Endothelial cell of umbilical vein (primary cell): ENCODE measurements at regions not wholly inside any gene's neighbourhood (a gene's known extent, or its start where the extent isn't known, plus 50 kb on each side); places are given as distances from the start of the nearest gene placed in this dataset.

ENCODE experiments used
- BruUV-seq: library from RNA; stranded (reverse); fragments of 400-500 nt; replicated peaks from 2 replicates; lab custom pipeline; 2021; lab: Mats Ljungman, UMichigan
- CTCF ChIA-PET: fragments of 300-600, 350-600 bp; sonication (Branson Sonifier 250); formaldehyde crosslinking; loops from one replicate; lab custom pipeline; 2021; ENCODE audit warnings: antibody characterized with exemption, inconsistent platforms; lab: Charles Lee
- POLR2A ChIA-PET: fragments of 300-600, 350-600 bp; sonication (Branson Sonifier 250); formaldehyde crosslinking; loops from one replicate; lab custom pipeline; 2021; ENCODE audit warnings: antibody characterized with exemption, inconsistent platforms; lab: Charles Lee
- DNase-seq: peaks from one replicate; pipeline ENCODE4 v3.0.0-alpha.2; 2011; ENCODE audit warnings: low read depth, low spot score
- FAIRE-seq: peaks from 2 replicates; lab custom pipeline; 2011; peaks lifted over from hg19 to GRCh38; lab: Jason Lieb, UNC
- H2AFZ ChIP-seq: 2 replicates; pipeline ENCODE4 v1.6.0; 2012; ENCODE audit warnings: low read depth, low read length, control low read depth, inconsistent platforms
- H3K27ac ChIP-seq: 2 replicates; pipeline ENCODE4 v1.5.1; 2011; ENCODE audit warnings: low read depth, mild to moderate bottlenecking, control low read depth, low read length, moderate library complexity; ENCODE audit not compliant: insufficient read depth
- H3K27me3 ChIP-seq, 2 experiments: 2 replicates each; pipeline versions ENCODE4 v1.6.0 to v1.6.1; 2011; ENCODE audit warnings: low read length in 2 of 2, mixed read lengths in 1 of 2; ENCODE audit not compliant: control insufficient read depth in 2 of 2, insufficient read depth in 2 of 2
- H3K36me3 ChIP-seq, 2 experiments: 2 replicates in 1 of 2; 3 replicates in 1 of 2; pipeline ENCODE4 v1.5.1; 2011; ENCODE audit warnings: low read length in 2 of 2, mild to moderate bottlenecking in 1 of 2, moderate library complexity in 1 of 2; ENCODE audit not compliant: control insufficient read depth in 2 of 2, insufficient read depth in 2 of 2; ENCODE audit errors: extremely low read depth in 1 of 2
- H3K4me1 ChIP-seq: 3 replicates; pipeline ENCODE4 v1.5.1; 2011; ENCODE audit warnings: mild to moderate bottlenecking, low read length; ENCODE audit not compliant: control insufficient read depth, insufficient read depth; ENCODE audit errors: extremely low read depth
- H3K4me2 ChIP-seq: 2 replicates; pipeline ENCODE4 v1.6.1; 2011; ENCODE audit warnings: low read length, control low read depth, mixed read lengths; ENCODE audit not compliant: insufficient read depth
- H3K4me3 ChIP-seq, 3 experiments: fragments of 200-600 bp in 1 of 3; sonication (generic), shearing (Covaris generic) in 1 of 3; replicated peaks in 1 of 3; 2 replicates each; pipeline ENCODE4 v1.5.1; 2011 to 2016; ENCODE audit warnings: control low read depth in 3 of 3, low read length in 3 of 3, mild to moderate bottlenecking in 2 of 3, inconsistent platforms in 1 of 3, low read depth in 1 of 3, moderate library complexity in 1 of 3; ENCODE audit not compliant: insufficient read depth in 1 of 3
- H3K79me2 ChIP-seq: 2 replicates; pipeline ENCODE4 v1.6.0; 2012; ENCODE audit warnings: low read length, inconsistent platforms; ENCODE audit not compliant: control insufficient read depth, insufficient read depth
- H3K9ac ChIP-seq: replicated peaks from 2 replicates; pipeline ENCODE3; 2011; ENCODE audit warnings: low read length, control low read depth; ENCODE audit not compliant: insufficient read depth; ENCODE audit errors: extremely low read depth
- H3K9me1 ChIP-seq: replicated peaks from 3 replicates; pipeline ENCODE4 v1.6.0; 2011; ENCODE audit warnings: mild to moderate bottlenecking, low read length; ENCODE audit not compliant: control insufficient read depth, insufficient read depth; ENCODE audit errors: extremely low read depth
- H3K9me3 ChIP-seq: replicated peaks from 2 replicates; pipeline ENCODE4 v1.5.1; 2012; ENCODE audit warnings: low read length, inconsistent platforms; ENCODE audit not compliant: control insufficient read depth, insufficient read depth
- H4K20me1 ChIP-seq: replicated peaks from 2 replicates; pipeline ENCODE3; 2011; ENCODE audit warnings: mild to moderate bottlenecking, low read length; ENCODE audit not compliant: control insufficient read depth, insufficient read depth; ENCODE audit errors: extremely low read depth
- EZH2 ChIP-seq: IDR thresholded peaks from 2 replicates; pipeline ENCODE4 v1.6.1; 2012; ENCODE audit warnings: borderline replicate concordance, low read depth, mild to moderate bottlenecking, moderate library complexity, low read length, inconsistent platforms; ENCODE audit not compliant: severe bottlenecking
- FOS ChIP-seq: IDR thresholded peaks from 2 replicates; pipeline ENCODE4 v1.6.1; 2011; ENCODE audit warnings: mild to moderate bottlenecking, low read length, moderate library complexity, borderline replicate concordance; ENCODE audit not compliant: insufficient read depth
- GATA2 ChIP-seq: IDR thresholded peaks from 2 replicates; pipeline ENCODE4 v1.7.0; 2011; ENCODE audit warnings: low read depth, mild to moderate bottlenecking, moderate library complexity, mixed read lengths, low read length; ENCODE audit not compliant: insufficient read length, insufficient read depth
- JUN ChIP-seq: IDR thresholded peaks from 2 replicates; pipeline ENCODE4 v1.6.1; 2011; ENCODE audit warnings: borderline replicate concordance, low read depth; ENCODE audit not compliant: insufficient read length, insufficient read depth
- MYC ChIP-seq: IDR thresholded peaks from one replicate; pipeline ENCODE4 v1.6.1; 2011; ENCODE audit warnings: mild to moderate bottlenecking, low read depth, low read length
- POLR2A ChIP-seq: IDR thresholded peaks from 2 replicates; pipeline ENCODE4 v1.6.1; 2012; ENCODE audit warnings: low read depth, mild to moderate bottlenecking, control low read depth, low read length
- POLR2AphosphoS5 ChIP-seq: IDR thresholded peaks from 2 replicates; pipeline ENCODE4 v1.6.1; 2012; ENCODE audit warnings: low read depth, mild to moderate bottlenecking, control low read depth, low read length, moderate library complexity; ENCODE audit not compliant: insufficient read depth
- dilution Hi-C: fragments of 300-500 bp; cut with MboI; formaldehyde crosslinking; loops from one replicate; pipeline ENCODE4 v1.15.0; 2019; ENCODE audit warnings: low sequenced_read_pairs; ENCODE audit not compliant: extremely low pct_ligation_motif_present
- intact Hi-C: fragments of 100-400 bp; cut with micrococcal nuclease; formaldehyde crosslinking; loops from one replicate; pipeline ENCODE4 v1.10.0; 2022
- TF ChIP-seq, protein P1 (sequence below), 2 donors: IDR thresholded peaks; 1 replicate in 1 of 2; 2 replicates in 1 of 2; pipeline ENCODE4 v1.5.1; 2011; ENCODE audit warnings: low read length in 2 of 2, mild to moderate bottlenecking in 2 of 2, moderate library complexity in 2 of 2, control low read depth in 1 of 2, inconsistent platforms in 1 of 2, low read depth in 1 of 2; ENCODE audit not compliant: insufficient read depth in 1 of 2; ENCODE audit errors: extremely low read depth in 1 of 2
- TF ChIP-seq, protein P2 (sequence below): IDR thresholded peaks from 2 replicates; pipeline ENCODE4 v1.6.1; 2011; ENCODE audit not compliant: insufficient read depth, insufficient read length

DNA sequence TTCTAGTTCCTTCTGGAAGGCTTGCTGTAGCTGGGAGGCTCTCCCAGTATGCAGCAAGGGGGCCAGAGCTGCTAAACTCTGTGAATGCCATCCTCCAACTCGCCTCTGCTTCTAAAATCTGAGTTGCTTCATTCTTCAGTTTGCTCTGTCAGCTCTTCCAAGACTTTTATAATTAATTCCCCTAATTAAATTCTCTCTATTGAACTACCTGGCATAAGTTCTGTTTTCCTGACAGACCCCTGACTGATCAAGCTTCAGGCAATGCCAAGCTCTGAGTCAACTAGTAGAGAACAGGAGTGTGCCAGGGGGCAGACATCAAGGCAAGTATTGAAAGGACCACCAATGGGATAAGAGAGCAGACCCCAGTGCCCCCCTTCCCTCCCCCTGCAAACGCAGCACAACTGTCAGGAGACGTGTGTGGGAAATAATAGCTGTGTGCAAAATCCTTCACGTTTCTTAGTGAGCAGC is 109.3 kb upstream of the TAB2 start:
- H3K27ac ChIP-seq: no peak overlapping the region
- H3K4me1 ChIP-seq: no peaks in the 10 kb centered on the region
- DNase-seq (no peak), FAIRE-seq (no peak)
- intact Hi-C loops: no loop called here
- H3K9me1 ChIP-seq: no peaks in the 10 kb centered on the region
- no peak overlapping the region for H3K4me3 ChIP-seq
- CTCF ChIA-PET: no interaction called here
- no peak for TF ChIP-seq EZH2
- TF ChIP-seq POLR2A: no peak
- TF ChIP-seq FOS: no peak
- TF ChIP-seq GATA2: no peak
- TF ChIP-seq MYC: no peak
- TF ChIP-seq, protein P1, sequence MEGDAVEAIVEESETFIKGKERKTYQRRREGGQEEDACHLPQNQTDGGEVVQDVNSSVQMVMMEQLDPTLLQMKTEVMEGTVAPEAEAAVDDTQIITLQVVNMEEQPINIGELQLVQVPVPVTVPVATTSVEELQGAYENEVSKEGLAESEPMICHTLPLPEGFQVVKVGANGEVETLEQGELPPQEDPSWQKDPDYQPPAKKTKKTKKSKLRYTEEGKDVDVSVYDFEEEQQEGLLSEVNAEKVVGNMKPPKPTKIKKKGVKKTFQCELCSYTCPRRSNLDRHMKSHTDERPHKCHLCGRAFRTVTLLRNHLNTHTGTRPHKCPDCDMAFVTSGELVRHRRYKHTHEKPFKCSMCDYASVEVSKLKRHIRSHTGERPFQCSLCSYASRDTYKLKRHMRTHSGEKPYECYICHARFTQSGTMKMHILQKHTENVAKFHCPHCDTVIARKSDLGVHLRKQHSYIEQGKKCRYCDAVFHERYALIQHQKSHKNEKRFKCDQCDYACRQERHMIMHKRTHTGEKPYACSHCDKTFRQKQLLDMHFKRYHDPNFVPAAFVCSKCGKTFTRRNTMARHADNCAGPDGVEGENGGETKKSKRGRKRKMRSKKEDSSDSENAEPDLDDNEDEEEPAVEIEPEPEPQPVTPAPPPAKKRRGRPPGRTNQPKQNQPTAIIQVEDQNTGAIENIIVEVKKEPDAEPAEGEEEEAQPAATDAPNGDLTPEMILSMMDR (IDR thresholded peaks at IDR 0.05; ENCODE audit: extremely low read depth in 1 of 2, insufficient read depth in 1 of 2, low read depth in 1 of 2, low read length in 2 of 2): no peak
- TF ChIP-seq JUN: no peak
- TF ChIP-seq, protein P2, sequence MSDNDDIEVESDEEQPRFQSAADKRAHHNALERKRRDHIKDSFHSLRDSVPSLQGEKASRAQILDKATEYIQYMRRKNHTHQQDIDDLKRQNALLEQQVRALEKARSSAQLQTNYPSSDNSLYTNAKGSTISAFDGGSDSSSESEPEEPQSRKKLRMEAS: no peak
- no peak for TF ChIP-seq POLR2AphosphoS5
- no TSS peak for BruUV-seq
- H2AFZ ChIP-seq: no peak overlapping the region
- no peaks in the 10 kb centered on the region for H4K20me1 ChIP-seq
- H3K36me3 ChIP-seq: no peaks in the 10 kb centered on the region
- H3K9ac ChIP-seq: no peak overlapping the region
- H3K79me2 ChIP-seq: no peaks in the 10 kb centered on the region
- no peaks in the 10 kb centered on the region for H3K9me3 ChIP-seq
- no peak overlapping the region for H3K4me2 ChIP-seq
- POLR2A ChIA-PET: no interaction called here
- peaks cover 2 to 4% of the 10 kb centered on the region in 2 experiments for H3K27me3 ChIP-seq
- dilution Hi-C loops: no loop called here
